Right atrium auricular region (tissue), 2 donors: ENCODE measurements at regions not wholly inside any gene's neighbourhood (a gene's known extent, or its start where the extent isn't known, plus 50 kb on each side); places are given as distances from the start of the nearest gene placed in this dataset.

Experiments
- DNase-seq: peaks from one replicate; pipeline ENCODE4 v3.0.0-alpha.2; 2019; ENCODE audit warnings: low spot score
- H3K27ac ChIP-seq, 2 donors: fragments of 200-600 bp; sonication (generic); 1 replicate in 1 of 2; 2 replicates in 1 of 2; pipeline ENCODE4 v1.5.1; 2016 to 2019
- H3K27me3 ChIP-seq, 2 donors: fragments of 200-600 bp; sonication (generic); one replicate each; pipeline versions ENCODE4 v1.5.1 to v1.6.0; 2017 to 2019
- H3K36me3 ChIP-seq: fragments of 200-600 bp; sonication (generic); one replicate; pipeline ENCODE4 v1.5.1; 2016
- H3K4me1 ChIP-seq, 2 donors: fragments of 200-600 bp; sonication (generic); one replicate each; pipeline versions ENCODE4 v1.5.1 to v1.6.0; 2017 to 2019
- H3K4me3 ChIP-seq, 2 donors: fragments of 200-600 bp; sonication (generic); 1 replicate in 1 of 2; 2 replicates in 1 of 2; pipeline ENCODE4 v1.5.1; 2017 to 2019; ENCODE audit warnings: mild to moderate bottlenecking in 1 of 2, moderate library complexity in 1 of 2
- H3K9me3 ChIP-seq, 2 donors: fragments of 200-600 bp; sonication (generic); one replicate each; pipeline ENCODE4 v1.5.1; 2019
- TF ChIP-seq, protein P1 (sequence below), 2 donors: fragments of 200-600 bp; sonication (generic); IDR thresholded peaks; one replicate each; pipeline ENCODE4 v1.5.1; 2019; ENCODE audit warnings: antibody characterized with exemption in 2 of 2

DNA sequence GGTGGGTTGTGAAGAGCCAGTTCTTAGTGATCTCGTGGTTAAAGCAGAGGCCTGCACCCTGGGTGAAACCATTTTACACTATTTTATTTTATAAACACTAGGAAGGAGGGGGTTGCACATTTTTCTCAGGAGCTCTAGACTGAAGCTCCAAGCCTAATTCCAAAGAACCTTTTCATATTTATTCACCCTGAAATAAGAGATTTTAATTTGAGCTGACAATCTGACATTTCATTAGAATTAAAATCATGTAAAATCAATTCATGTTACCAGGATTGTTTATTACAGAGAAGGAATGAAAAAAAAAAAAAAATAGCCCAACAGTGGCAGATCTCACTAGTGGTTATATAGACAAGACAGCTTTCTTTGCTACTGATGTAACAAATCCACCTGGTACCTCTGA is 222.5 kb upstream of the SOX4 start:
- Histone ChIP-seq H3K27ac (no peak overlapping the region), H3K4me1 (peaks cover 0 to 10% of the 10 kb centered on the region in 2 donors), H3K9me3 (no peaks in the 10 kb centered on the region), H3K27me3 (no peaks in the 10 kb centered on the region), H3K4me3 (no peak overlapping the region), H3K36me3 (no peaks in the 10 kb centered on the region)
- TF ChIP-seq, protein P1, sequence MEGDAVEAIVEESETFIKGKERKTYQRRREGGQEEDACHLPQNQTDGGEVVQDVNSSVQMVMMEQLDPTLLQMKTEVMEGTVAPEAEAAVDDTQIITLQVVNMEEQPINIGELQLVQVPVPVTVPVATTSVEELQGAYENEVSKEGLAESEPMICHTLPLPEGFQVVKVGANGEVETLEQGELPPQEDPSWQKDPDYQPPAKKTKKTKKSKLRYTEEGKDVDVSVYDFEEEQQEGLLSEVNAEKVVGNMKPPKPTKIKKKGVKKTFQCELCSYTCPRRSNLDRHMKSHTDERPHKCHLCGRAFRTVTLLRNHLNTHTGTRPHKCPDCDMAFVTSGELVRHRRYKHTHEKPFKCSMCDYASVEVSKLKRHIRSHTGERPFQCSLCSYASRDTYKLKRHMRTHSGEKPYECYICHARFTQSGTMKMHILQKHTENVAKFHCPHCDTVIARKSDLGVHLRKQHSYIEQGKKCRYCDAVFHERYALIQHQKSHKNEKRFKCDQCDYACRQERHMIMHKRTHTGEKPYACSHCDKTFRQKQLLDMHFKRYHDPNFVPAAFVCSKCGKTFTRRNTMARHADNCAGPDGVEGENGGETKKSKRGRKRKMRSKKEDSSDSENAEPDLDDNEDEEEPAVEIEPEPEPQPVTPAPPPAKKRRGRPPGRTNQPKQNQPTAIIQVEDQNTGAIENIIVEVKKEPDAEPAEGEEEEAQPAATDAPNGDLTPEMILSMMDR (IDR thresholded peaks at IDR 0.05): no peak
- DNase-seq: no peak

DNA sequence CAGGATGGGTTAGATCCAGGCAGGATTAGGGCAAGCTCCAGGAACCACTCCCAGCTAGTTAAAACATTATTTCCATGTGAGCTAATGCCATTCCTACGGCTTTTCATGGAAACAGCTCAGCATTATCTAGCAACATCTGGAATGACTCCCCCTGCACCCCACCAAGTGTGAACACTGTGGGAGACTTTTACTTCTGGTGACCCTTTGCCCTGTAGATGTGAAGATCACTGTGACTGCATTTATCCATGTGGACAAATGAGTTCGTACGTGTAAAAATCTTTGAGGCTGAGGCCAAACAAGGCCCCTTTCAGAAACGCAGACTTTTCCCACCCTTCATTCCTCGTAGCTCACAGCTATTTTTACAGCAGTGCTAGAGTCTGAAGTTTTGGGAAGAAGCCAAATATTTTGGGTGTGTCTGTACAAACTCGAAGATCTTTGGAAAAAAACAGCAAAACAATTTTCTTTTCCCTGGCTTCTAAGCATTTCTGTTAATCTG is 221.8 kb upstream of the SOX4 start:
- H3K27me3 ChIP-seq: no peaks in the 10 kb centered on the region
- TF ChIP-seq, protein P1 (IDR thresholded peaks at IDR 0.05): no peak
- H3K9me3 ChIP-seq: no peaks in the 10 kb centered on the region
- H3K27ac ChIP-seq: peak overlapping the region in 1 of 2 donors; percentile 19
- peaks cover 0 to 10% of the 10 kb centered on the region in 2 donors for H3K4me1 ChIP-seq
- DNase-seq: no peak
- no peak overlapping the region for H3K4me3 ChIP-seq
- no peaks in the 10 kb centered on the region for H3K36me3 ChIP-seq

GRCh38 chr6:21375151-21376116 is 218.1 kb upstream of the SOX4 start:
- H3K27me3 ChIP-seq: no peaks in the 10 kb centered on the region
- TF ChIP-seq, protein P1 (IDR thresholded peaks at IDR 0.05): no peak
- H3K4me3 ChIP-seq: no peak overlapping the region
- no peak for DNase-seq
- no peaks in the 10 kb centered on the region for H3K36me3 ChIP-seq
- no peak overlapping the region for H3K27ac ChIP-seq
- peaks cover 0 to 10% of the 10 kb centered on the region in 2 donors for H3K4me1 ChIP-seq
- H3K9me3 ChIP-seq: no peaks in the 10 kb centered on the region

- TF ChIP-seq, protein P1 (IDR thresholded peaks at IDR 0.05): no peak
- Histone ChIP-seq H3K9me3 (no peaks in the 10 kb centered on the region), H3K27ac (no peak overlapping the region), H3K27me3 (no peaks in the 10 kb centered on the region), H3K36me3 (no peaks in the 10 kb centered on the region), H3K4me3 (no peak overlapping the region), H3K4me1 (no peaks in the 10 kb centered on the region)
- no peak for DNase-seq
Measured at GRCh38 chr6:21377356-21377755, 216.2 kb upstream of the SOX4 start.

DNA sequence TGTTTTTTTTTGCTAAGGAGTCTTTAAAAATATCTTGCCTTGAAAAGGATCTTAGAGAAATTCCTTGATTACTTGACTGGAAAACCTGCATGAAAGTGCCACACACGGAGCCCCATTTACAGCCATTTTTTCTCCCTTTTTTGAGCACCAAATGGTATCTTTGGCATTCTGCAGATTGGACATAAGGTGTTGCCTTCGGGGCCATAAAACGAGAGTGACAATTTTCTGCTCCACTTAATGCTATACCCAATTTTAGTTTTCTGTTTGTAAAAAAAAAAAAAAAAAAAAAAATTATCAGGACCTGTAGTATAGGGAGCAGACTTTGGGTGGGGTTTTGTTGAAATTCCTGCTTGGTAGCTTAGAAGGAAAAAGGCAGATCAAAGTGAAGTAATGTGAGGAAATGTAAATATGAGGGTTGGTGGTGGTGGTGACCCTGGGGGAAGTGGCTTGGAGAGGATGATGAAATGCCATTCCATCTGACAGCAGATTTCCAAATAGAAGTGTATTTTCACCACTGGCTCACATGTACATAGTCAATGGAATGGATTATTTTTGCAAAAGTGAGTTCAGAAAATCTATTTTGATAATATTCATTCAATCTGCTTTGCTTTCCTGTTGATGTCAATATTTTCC is 212.1 kb upstream of the SOX4 start:
- H3K36me3 ChIP-seq: no peaks in the 10 kb centered on the region
- no peak for DNase-seq
- TF ChIP-seq, protein P1 (IDR thresholded peaks at IDR 0.05): no peak
- H3K4me3 ChIP-seq: no peak overlapping the region
- H3K4me1 ChIP-seq: no peaks in the 10 kb centered on the region
- no peaks in the 10 kb centered on the region for H3K27me3 ChIP-seq
- H3K27ac ChIP-seq: no peak overlapping the region
- H3K9me3 ChIP-seq: no peaks in the 10 kb centered on the region
